Activated naive CD8-positive, alpha-beta T cell treated with anti-CD3 and anti-CD28 coated beads, Interleukin-2, amount 50 U/mL, for 16 hours (primary cell): ENCODE measurements at regions not wholly inside any gene's neighbourhood (a gene's known extent, or its start where the extent isn't known, plus 50 kb on each side); places are given as distances from the start of the nearest gene placed in this dataset.
"Not testable (repeated sequence)": the region's sequence is repeated elsewhere in the genome, so short reads cannot be mapped to it uniquely, and the experiment has no call there.

ENCODE experiments used
- DNase-seq: peaks from one replicate; pipeline ENCODE4 v3.0.0-alpha.2; 2020; ENCODE audit warnings: low read depth, low spot score

DNA sequence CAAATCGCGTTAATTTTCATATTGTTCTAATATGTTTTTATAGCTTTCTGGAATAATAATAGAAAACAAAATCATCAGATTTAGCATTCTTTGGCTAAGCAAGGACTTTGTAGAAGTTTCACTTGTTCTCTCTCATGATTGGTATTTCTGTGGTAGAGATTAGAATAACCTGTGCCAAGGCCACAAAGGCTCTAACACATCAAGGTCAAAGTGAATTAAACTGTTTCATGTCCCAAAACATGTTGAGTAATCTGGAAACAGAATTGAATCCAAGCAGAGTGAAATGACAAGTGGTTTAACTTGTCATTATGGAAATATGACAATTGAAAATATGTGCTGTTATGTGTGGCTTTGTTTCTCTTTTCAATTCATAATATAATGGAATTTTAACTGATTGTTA lies 617.4 kb downstream of the CCDC85A start:
- DNase-seq, result no peak

- DNase-seq, result no peak
These were observed 618.0 kb downstream of the CCDC85A start for GRCh38 chr2:56801770-56802169.

- no peak for DNase-seq
These were observed 619.8 kb downstream of the CCDC85A start for GRCh38 chr2:56803596-56803995.

DNA sequence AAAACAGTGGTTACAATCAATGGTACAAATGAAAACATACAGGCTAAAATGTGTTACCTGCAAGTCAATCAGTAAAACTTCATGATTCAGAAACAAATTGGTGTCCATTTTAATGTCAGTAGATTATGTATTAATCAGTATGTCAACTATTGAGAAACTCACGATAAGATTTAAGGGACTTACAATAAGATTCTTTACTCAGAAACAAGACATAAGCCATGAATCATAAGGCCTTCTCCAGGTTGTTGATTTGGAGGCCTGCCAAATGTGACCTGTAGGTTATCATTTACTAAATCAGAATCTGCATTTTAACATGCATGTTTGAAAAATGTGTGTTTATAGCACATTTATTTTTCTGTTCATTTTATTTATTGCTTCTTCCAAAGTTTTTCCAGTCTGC lies 623.1 kb downstream of the CCDC85A start:
- DNase-seq, result no peak

GRCh38 chr2:56807861-56808260 lies 624.1 kb downstream of the CCDC85A start:
- no peak for DNase-seq

GRCh38 chr2:56811401-56811800 lies 627.6 kb downstream of the CCDC85A start:
- DNase-seq, result no peak

DNA sequence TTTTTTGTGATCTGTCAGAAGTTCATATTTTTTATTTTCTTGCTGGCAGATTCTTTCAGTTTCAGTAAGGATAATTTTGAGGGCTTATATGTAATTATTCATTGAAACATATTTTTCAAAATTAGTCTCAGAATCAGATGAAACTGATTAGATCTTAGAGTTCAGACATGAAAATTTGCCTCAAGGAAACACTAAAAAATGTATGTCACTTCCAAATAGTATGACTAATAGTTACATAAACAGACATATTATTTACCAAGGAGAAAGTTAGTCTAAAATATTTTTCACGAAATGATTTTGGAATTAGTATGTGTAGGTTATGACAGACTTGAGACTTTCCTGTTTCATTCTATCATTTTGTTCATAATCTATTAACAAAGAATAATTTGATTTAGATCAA lies 628.6 kb downstream of the CCDC85A start:
- no peak for DNase-seq

DNA sequence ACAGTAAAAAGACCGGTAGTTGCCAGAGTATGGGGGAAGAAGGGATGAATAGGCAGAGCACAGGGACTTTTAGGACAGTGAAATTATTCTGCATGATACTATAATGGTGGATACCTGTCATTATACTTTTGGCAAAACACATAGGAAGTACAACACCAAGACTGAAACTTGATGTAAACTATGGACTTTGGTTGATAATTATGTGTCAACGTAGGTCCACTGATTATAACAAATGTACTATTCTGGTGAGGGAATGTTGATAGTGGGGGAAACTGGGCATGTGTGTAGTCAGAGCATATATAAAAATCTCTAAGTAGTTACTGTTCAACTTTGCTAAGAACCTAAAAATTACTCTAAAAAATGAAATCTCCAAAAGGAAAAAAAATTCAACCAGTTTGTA lies 629.7 kb downstream of the CCDC85A start:
- DNase-seq, result no peak

DNA sequence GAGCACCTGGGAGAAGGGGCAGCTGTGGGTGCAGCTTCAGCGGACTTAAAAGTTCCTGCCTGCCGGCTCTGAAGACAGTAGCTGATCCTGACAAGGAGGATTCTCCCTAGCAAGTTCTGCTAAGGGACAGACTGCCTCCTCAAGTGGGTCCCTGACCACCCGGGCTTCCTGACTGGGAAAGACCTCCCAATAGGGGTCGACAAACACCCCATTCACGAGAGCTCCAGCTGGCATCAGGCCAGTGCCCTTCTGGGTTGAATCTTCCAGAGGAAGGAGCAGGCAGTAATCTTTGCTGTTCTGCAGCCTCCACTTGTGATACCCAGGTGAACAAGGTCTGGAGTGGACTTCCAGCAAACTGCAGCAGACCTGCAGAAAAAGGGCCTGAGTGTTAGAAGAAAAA lies 632.9 kb downstream of the CCDC85A start:
- no peak for DNase-seq

- DNase-seq, result no peak
These were observed 648.0 kb downstream of the CCDC85A start for GRCh38 chr2:56831780-56832179.

DNA sequence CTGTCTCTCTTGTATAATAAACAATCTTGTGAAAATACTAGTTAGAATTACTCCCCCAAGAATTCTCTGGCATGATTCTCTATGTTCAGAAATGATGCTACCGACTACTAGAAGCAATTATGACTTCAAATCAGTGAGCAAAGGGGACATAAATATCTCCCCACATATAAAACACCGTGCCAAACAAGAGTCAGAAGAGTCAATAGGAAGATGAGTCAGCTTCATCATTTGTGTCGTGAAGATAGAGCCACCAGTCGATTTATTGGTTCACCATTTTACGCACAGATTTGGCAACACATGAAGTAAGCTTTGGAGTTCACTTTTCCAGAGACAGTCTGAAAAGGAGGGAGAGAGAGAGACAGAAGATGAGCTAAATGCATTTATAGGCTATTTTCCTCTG lies 650.9 kb downstream of the CCDC85A start:
- no peak for DNase-seq

DNA sequence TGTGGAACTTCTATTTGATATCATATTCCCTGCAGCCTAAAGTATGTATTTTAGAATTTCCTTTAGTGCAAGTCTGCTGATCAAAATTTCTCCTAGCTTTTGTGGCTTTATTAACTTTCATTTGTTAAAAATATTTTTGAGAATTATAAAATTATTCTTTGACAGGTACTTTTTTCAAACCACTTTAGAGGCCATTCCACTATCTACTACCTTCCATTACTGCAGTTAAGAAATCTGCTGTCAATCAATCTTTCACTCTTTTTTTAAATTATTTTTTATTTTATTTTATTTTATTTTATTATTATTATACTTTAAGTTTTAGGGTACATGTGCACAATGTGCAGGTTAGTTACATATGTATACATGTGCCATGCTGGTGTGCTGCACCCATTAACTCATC lies 656.2 kb downstream of the CCDC85A start:
- DNase-seq, result not testable (repeated sequence)

DNA sequence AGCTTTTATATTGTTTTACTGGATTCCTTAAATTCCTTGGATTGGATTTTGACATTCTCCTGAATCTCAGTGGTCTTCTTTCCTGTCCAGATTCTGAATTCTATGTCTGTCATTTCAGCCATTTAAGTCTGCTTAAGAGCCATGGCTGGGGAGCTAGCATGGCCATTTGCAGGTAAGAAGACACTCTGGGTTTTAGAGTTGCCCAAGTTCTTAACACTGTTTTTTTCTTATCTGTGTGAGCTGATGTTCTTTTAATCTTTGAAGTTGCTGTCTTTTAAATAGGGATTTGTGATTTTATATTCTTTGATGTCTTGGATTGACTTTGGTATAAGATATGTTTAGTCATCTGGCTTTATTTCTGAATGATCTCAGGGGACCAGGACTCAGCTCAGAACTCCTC lies 677.2 kb downstream of the CCDC85A start:
- DNase-seq, result no peak

DNA sequence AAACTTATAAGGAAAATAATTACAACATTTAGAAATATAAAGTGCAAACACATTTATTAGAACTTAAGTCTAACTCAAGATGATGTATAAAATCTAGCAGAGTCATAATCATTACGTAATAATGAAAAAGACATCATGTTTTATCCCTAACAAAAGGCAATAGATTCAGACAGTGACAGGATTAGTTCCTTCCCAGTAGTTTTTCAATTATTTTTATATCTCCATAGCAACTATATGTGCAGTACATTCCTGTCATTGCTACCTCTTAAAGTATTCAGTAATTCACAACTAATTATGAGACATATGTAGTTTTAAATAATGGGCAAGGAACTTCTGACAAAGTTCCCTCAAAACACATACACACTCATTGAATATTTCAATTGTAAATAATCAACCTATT lies 687.9 kb downstream of the CCDC85A start:
- DNase-seq, result no peak

DNA sequence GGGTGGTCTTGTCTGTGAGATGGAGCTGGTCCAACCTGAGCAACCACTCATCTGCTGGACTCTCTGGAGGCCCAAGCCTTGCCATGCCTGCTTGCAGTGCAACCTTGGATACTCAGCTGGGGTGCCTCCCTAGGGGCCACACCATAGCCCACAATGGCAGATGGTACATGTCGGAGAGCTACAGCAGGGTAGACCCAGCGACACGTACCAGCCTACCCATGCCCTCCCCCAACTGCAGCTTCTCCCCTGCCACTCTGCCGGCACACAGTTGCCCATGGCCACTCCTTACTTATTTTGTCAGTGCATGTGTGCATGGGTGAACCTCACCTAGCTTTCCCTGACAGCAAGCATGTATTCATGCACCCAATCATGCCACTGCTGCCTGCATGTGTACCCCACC lies 690.9 kb downstream of the CCDC85A start:
- no peak for DNase-seq

DNA sequence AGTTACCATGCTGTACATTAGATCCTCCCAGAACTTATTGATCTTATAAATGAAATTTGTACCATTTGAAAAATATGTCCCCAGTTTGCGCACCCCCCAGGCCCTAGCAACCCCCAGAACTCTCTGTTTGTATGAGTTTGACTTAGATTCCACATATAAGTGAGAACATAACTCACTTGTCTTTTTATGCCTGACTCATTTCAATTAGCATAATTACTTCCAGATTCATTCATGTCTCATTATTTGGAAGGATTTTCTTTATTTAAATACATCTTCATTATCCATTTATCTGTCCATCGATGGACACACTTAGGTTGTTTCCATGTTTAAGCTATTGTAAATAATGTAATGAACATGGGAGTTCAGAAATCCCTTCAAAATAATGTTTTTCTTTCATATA lies 705.9 kb downstream of the CCDC85A start:
- DNase-seq, result no peak

- no peak for DNase-seq
These were observed 708.6 kb downstream of the CCDC85A start for GRCh38 chr2:56892382-56892781.

- DNase-seq, result no peak
These were observed 715.2 kb downstream of the CCDC85A start for GRCh38 chr2:56898986-56899385.

DNA sequence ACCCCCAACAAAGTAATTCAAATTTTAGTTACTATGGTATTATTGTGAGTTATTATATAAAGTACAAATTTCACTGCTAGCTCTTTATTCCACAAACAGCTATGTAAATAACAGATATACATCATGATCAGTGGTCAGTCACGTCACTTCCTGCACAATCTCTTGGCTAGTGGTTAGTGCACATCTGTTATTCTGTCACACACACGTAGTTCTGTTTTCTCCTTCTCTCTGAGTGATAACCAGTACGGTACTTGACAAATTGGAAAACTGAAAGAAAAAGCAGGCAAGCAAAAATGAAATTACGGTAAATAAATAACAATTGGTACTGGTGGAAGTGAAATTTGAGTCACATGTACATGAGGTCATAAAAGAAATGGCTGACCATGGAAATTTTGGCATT lies 728.7 kb downstream of the CCDC85A start:
- no peak for DNase-seq

- no peak for DNase-seq
These were observed 735.0 kb downstream of the CCDC85A start for GRCh38 chr2:56918790-56919189.

GRCh38 chr2:56933976-56934375 lies 750.2 kb downstream of the CCDC85A start:
- no peak for DNase-seq

GRCh38 chr2:56934866-56935265 lies 751.1 kb downstream of the CCDC85A start:
- DNase-seq, result no peak

DNA sequence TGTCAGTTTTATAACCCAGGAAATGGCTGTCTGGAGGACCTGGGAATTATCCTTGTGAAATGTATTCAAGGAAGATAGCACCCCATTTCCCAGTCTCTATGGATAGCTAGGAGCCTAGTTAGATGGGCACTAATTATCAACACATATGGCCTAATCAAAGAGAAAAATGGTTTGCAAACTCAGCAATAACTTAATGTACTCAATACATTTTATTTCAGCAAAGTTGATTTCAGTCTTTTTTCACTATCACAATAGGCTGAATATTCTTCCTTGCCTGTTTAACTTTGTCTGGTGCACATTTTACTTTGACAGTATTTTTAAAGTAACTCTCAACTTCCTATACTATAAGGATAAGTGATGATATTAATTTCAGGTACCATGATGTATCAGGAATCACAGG lies 756.3 kb downstream of the CCDC85A start:
- DNase-seq, result no peak

- DNase-seq, result no peak
These were observed 769.1 kb downstream of the CCDC85A start for GRCh38 chr2:56952871-56953270.

GRCh38 chr2:56960581-56960980 lies 776.8 kb downstream of the CCDC85A start:
- no peak for DNase-seq
